ENCODE measurements at regions not wholly inside any gene's neighbourhood (a gene's known extent, or its start where the extent isn't known, plus 50 kb on each side); places are given as distances from the start of the nearest gene placed in this dataset.

DNA sequence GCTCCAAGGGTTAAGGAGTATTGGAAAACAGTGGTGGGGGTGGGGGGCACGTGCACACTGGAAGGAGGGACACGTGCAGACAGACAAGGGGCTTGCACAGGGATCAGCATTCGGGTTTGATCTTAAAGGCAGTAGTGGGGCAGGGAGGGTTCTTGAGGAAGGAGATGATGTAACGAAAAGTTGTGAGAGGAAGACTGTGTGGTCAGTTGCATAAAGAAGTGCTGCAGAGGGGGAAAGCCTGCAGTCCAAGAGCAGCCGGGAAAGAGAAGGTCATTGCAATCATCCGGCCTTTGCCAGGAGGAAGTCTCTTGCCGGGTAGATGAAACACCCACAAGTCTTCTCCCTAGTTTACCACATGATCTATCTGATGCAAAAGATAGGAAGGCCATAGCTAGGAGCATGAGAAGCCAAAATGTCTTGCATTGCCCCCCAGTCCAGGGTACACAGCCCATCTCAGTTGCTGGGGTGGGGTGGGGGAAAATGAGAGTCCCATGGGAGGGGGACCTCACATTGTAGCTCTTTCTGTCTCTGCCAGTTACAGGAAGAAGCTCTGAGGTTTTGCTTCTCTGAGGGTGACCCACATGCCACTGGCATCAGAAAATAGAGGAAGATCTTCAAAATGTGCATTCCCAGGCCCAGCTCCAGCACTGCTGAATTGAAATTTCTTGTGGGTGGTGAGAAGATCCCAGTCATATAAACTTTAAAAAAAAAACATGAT is 202.5 kb upstream of the RAB4A start:
- DNase-seq (ENCODE audit: extremely low spot score, unreplicated experiment): peak; percentile 51
- Mint-ChIP-seq H3K9me3 (peaks cover 4% of the 10 kb centered on the region), H3K4me1 (ENCODE audit: unreplicated experiment) (peaks cover 24% of the 10 kb centered on the region), H3K27ac (no peak overlapping the region), H3K36me3 (no peaks in the 10 kb centered on the region), H3K4me3 (no peak overlapping the region), H3K27me3 (peaks cover 3% of the 10 kb centered on the region)
- TF ChIP-seq, protein P1, sequence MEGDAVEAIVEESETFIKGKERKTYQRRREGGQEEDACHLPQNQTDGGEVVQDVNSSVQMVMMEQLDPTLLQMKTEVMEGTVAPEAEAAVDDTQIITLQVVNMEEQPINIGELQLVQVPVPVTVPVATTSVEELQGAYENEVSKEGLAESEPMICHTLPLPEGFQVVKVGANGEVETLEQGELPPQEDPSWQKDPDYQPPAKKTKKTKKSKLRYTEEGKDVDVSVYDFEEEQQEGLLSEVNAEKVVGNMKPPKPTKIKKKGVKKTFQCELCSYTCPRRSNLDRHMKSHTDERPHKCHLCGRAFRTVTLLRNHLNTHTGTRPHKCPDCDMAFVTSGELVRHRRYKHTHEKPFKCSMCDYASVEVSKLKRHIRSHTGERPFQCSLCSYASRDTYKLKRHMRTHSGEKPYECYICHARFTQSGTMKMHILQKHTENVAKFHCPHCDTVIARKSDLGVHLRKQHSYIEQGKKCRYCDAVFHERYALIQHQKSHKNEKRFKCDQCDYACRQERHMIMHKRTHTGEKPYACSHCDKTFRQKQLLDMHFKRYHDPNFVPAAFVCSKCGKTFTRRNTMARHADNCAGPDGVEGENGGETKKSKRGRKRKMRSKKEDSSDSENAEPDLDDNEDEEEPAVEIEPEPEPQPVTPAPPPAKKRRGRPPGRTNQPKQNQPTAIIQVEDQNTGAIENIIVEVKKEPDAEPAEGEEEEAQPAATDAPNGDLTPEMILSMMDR (conservative IDR thresholded peaks at IDR 0.05): no peak

DNA sequence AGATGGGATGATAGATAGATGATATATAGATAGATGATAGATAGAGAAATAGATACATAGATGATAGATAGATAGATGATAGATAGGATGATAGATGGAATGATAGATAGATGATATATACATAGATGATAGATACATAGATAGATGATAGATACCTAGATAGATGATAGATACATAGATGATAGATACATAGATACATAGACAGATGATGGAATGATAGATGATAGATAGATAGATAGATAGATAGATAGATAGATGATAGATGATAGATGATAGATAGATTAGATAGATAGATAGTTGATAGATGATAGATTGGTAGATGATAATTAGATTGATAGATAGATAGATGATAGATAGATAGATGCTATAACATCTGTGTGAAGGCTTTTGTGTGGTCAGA is 201.7 kb upstream of the RAB4A start:
- H3K4me1 Mint-ChIP-seq (ENCODE audit: unreplicated experiment): peaks cover 19% of the 10 kb centered on the region
- H3K36me3 Mint-ChIP-seq: no peaks in the 10 kb centered on the region
- H3K9me3 Mint-ChIP-seq: peaks cover 4% of the 10 kb centered on the region
- no peak overlapping the region for H3K27ac Mint-ChIP-seq
- no peak overlapping the region for H3K4me3 Mint-ChIP-seq
- peaks cover 3% of the 10 kb centered on the region for H3K27me3 Mint-ChIP-seq
- DNase-seq (ENCODE audit: extremely low spot score, unreplicated experiment): no peak
- TF ChIP-seq, protein P1 (conservative IDR thresholded peaks at IDR 0.05): no peak

- TF ChIP-seq, protein P1 (conservative IDR thresholded peaks at IDR 0.05): no peak
- peak; percentile 66 for DNase-seq (ENCODE audit: extremely low spot score, unreplicated experiment)
- Mint-ChIP-seq H3K4me1 (ENCODE audit: unreplicated experiment) (peaks cover 16% of the 10 kb centered on the region), H3K27ac (no peak overlapping the region), H3K4me3 (no peak overlapping the region), H3K36me3 (no peaks in the 10 kb centered on the region), H3K27me3 (peaks cover 3% of the 10 kb centered on the region), H3K9me3 (peaks cover 3% of the 10 kb centered on the region)
Measured at GRCh38 chr1:229070168-229070567, 200.7 kb upstream of the RAB4A start.

- Mint-ChIP-seq H3K4me3 (no peak overlapping the region), H3K27me3 (no peaks in the 10 kb centered on the region), H3K36me3 (no peaks in the 10 kb centered on the region), H3K9me3 (peaks cover 3% of the 10 kb centered on the region), H3K4me1 (ENCODE audit: unreplicated experiment) (peaks cover 27% of the 10 kb centered on the region), H3K27ac (no peak overlapping the region)
- TF ChIP-seq, protein P1 (conservative IDR thresholded peaks at IDR 0.05): no peak
- peak; percentile 15 for DNase-seq (ENCODE audit: extremely low spot score, unreplicated experiment)
Measured at GRCh38 chr1:229073251-229073650, 197.7 kb upstream of the RAB4A start.

- H3K4me3 Mint-ChIP-seq: no peak overlapping the region
- no peaks in the 10 kb centered on the region for H3K36me3 Mint-ChIP-seq
- H3K27me3 Mint-ChIP-seq: no peaks in the 10 kb centered on the region
- DNase-seq (ENCODE audit: extremely low spot score, unreplicated experiment): peak; percentile 13
- peaks cover 24% of the 10 kb centered on the region for H3K4me1 Mint-ChIP-seq (ENCODE audit: unreplicated experiment)
- TF ChIP-seq, protein P1 (conservative IDR thresholded peaks at IDR 0.05): no peak
- no peak overlapping the region for H3K27ac Mint-ChIP-seq
- H3K9me3 Mint-ChIP-seq: peaks cover 3% of the 10 kb centered on the region
Measured at GRCh38 chr1:229075217-229075616, 195.7 kb upstream of the RAB4A start.

Data from type B pancreatic cell (in vitro differentiated cells).